Calu3 (cell line): ENCODE measurements at regions not wholly inside any gene's neighbourhood (a gene's known extent, or its start where the extent isn't known, plus 50 kb on each side); places are given as distances from the start of the nearest gene placed in this dataset.
A peak's percentile ranks its signal among the peaks of the same experiment; 100 is the strongest.

Experiments used
- BruUV-seq: library from RNA; stranded (reverse); fragments of 400-500 nt; replicated peaks from 2 replicates; lab custom pipeline; 2021; lab: Mats Ljungman, UMichigan
- CTCF ChIA-PET: fragments of 300-600 bp; sonication (Branson Sonifier 250); formaldehyde crosslinking; loops from one replicate; lab custom pipeline; 2022; ENCODE audit warnings: antibody characterized with exemption; lab: Charles Lee
- DNase-seq: peaks from one replicate; pipeline ENCODE4 v3.0.0; 2022
- H3K27ac Mint-ChIP-seq: one replicate; pipeline ENCODE4 v1.8.0; 2022; ENCODE audit warnings: mixed read lengths; ENCODE audit not compliant: unreplicated experiment
- H3K27me3 Mint-ChIP-seq: one replicate; pipeline ENCODE4 v1.8.0; 2022; ENCODE audit warnings: mixed read lengths; ENCODE audit not compliant: unreplicated experiment
- H3K36me3 Mint-ChIP-seq: one replicate; pipeline ENCODE4 v1.8.0; 2022; ENCODE audit warnings: mild to moderate bottlenecking, moderate library complexity, mixed read lengths; ENCODE audit not compliant: insufficient read depth, unreplicated experiment
- H3K4me1 Mint-ChIP-seq: one replicate; pipeline ENCODE4 v1.8.0; 2022; ENCODE audit warnings: mild to moderate bottlenecking, low read depth, mixed read lengths; ENCODE audit not compliant: unreplicated experiment
- H3K4me3 Mint-ChIP-seq: one replicate; pipeline ENCODE4 v1.8.0; 2022; ENCODE audit warnings: mild to moderate bottlenecking, low read depth, moderate library complexity, mixed read lengths; ENCODE audit not compliant: unreplicated experiment
- H3K9me3 Mint-ChIP-seq: one replicate; pipeline ENCODE4 v1.8.0; 2022; ENCODE audit warnings: low read depth, mixed read lengths; ENCODE audit not compliant: unreplicated experiment
- CTCF ChIP-seq: fragments of 200-600 bp; IDR thresholded peaks from one replicate; pipeline ENCODE4 v1.8.0; 2022; ENCODE audit warnings: antibody characterized with exemption; ENCODE audit not compliant: unreplicated experiment
- intact Hi-C: fragments of 100-400 bp; cut with micrococcal nuclease; formaldehyde crosslinking; loops from one replicate; pipeline ENCODE4 v1.10.0; 2022; ENCODE audit not compliant: unreplicated experiment

GRCh38 chr12:70150230-70150629 lies 93.0 kb upstream of the CNOT2 start:
- H3K27me3 Mint-ChIP-seq = no peaks in the 10 kb centered on the region
- DNase-seq = no peak
- BruUV-seq = no TSS peak
- peaks cover 6% of the 10 kb centered on the region for H3K9me3 Mint-ChIP-seq
- no peak overlapping the region for H3K4me3 Mint-ChIP-seq
- H3K4me1 Mint-ChIP-seq = no peaks in the 10 kb centered on the region
- CTCF ChIA-PET = no interaction called here
- no peak overlapping the region for H3K27ac Mint-ChIP-seq
- intact Hi-C loops = no loop called here
- H3K36me3 Mint-ChIP-seq = peaks cover 6% of the 10 kb centered on the region
- TF ChIP-seq CTCF = no peak

GRCh38 chr12:70151993-70152392 lies 91.2 kb upstream of the CNOT2 start:
- no peak for DNase-seq
- Mint-ChIP-seq H3K36me3 (peaks cover 6% of the 10 kb centered on the region), H3K4me3 (no peak overlapping the region), H3K27me3 (no peaks in the 10 kb centered on the region), H3K9me3 (peaks cover 8% of the 10 kb centered on the region), H3K27ac (no peak overlapping the region), H3K4me1 (no peaks in the 10 kb centered on the region)
- intact Hi-C loops = no loop called here
- TF ChIP-seq CTCF = no peak
- CTCF ChIA-PET = no interaction called here
- no TSS peak for BruUV-seq

DNA sequence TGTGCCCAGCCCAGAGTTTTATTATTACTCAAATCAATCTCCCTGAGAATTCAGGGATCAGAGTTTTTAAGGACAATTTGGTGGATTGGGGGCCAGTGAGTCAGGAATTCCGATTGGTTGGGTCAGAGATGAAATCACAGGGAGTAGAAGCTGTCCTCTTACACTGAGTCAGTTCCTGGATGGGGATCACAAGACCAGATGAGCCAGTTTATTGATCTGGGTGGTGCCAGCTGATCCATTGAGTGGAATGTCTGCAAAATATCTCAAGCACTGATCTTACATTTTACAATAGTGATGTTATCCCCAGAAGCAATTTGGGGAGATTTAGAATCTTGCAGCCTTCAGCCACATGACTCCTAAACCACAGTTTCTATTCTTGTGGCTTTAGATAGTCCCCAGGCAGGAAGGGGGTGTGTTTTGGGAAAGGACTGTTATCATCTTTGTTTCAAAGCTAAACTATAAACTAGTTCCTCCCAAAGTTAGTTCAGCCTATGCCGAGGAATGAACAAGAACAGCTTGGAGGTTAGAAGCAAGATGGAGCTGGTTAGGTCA lies 89.1 kb upstream of the CNOT2 start:
- DNase-seq = peak; percentile 35
- no peak for TF ChIP-seq CTCF
- intact Hi-C loops = no loop called here
- BruUV-seq = no TSS peak
- no peaks in the 10 kb centered on the region for H3K27me3 Mint-ChIP-seq
- H3K4me3 Mint-ChIP-seq = no peak overlapping the region
- peaks cover 6% of the 10 kb centered on the region for H3K36me3 Mint-ChIP-seq
- peaks cover 8% of the 10 kb centered on the region for H3K9me3 Mint-ChIP-seq
- no peak overlapping the region for H3K27ac Mint-ChIP-seq
- CTCF ChIA-PET = no interaction called here
- H3K4me1 Mint-ChIP-seq = no peaks in the 10 kb centered on the region

DNA sequence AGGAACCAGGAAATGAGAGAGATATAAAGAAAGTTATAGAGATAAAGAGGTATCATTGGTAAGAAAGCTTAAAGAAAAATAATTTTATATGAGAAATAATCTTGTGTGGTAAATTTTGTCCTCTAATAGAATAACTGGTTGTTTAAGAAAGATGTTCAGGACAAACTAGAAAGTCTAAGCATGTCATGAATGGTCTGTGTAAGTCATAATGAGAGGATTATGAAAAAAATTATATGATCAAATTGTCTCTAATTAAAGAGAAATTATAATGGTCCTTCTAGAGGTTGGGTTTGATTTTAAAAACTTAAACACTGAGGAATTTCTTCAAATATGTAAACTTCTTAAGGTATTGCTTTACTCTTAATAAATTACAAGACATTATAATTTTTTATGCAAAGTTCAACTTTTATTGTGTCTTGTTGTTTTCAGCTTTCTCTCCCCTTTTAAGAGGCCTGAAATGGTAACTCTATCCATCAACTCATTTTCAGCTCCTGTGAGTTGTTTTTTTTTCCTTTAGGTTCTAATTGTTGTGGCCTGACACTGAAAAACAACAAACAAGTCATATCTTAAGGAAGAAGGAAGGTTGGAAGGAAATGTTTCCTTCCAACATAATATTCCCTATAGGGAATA lies 88.2 kb upstream of the CNOT2 start:
- no peak for TF ChIP-seq CTCF
- peaks cover 6% of the 10 kb centered on the region for H3K36me3 Mint-ChIP-seq
- H3K4me3 Mint-ChIP-seq = no peak overlapping the region
- H3K27ac Mint-ChIP-seq = no peak overlapping the region
- DNase-seq = no peak
- intact Hi-C loops = no loop called here
- no TSS peak for BruUV-seq
- H3K9me3 Mint-ChIP-seq = peaks cover 8% of the 10 kb centered on the region
- H3K27me3 Mint-ChIP-seq = no peaks in the 10 kb centered on the region
- CTCF ChIA-PET = no interaction called here
- H3K4me1 Mint-ChIP-seq = no peaks in the 10 kb centered on the region
